Neuronal stem cell (in vitro differentiated cells): ENCODE measurements at regions not wholly inside any gene's neighbourhood (a gene's known extent, or its start where the extent isn't known, plus 50 kb on each side); places are given as distances from the start of the nearest gene placed in this dataset.

Experiments
- DNase-seq: peaks from one replicate; pipeline ENCODE4 v3.0.0-alpha.2; 2013; ENCODE audit warnings: low spot score
- H2AFZ ChIP-seq: one replicate; pipeline ENCODE4 v1.6.1; 2013; ENCODE audit warnings: mild to moderate bottlenecking, low read length, inconsistent platforms
- H2AK5ac ChIP-seq: 2 replicates; pipeline ENCODE4 v1.6.1; 2013; ENCODE audit warnings: low read depth, mild to moderate bottlenecking, inconsistent platforms, low read length, moderate library complexity, mixed read lengths
- H2BK120ac ChIP-seq: 2 replicates; pipeline ENCODE4 v1.6.1; 2013; ENCODE audit warnings: low read depth, mild to moderate bottlenecking, inconsistent platforms, low read length, moderate library complexity, mixed read lengths
- H2BK12ac ChIP-seq: one replicate; pipeline ENCODE4 v1.6.1; 2013; ENCODE audit warnings: low read length, inconsistent platforms
- H2BK15ac ChIP-seq: 2 replicates; pipeline ENCODE4 v1.6.1; 2013; ENCODE audit warnings: mild to moderate bottlenecking, low read length, inconsistent platforms, mixed read lengths
- H2BK5ac ChIP-seq: one replicate; pipeline ENCODE4 v1.6.1; 2013; ENCODE audit warnings: inconsistent platforms, mild to moderate bottlenecking, low read length, moderate library complexity
- H3K14ac ChIP-seq: one replicate; pipeline ENCODE4 v1.6.1; 2013; ENCODE audit warnings: low read length, inconsistent platforms
- H3K18ac ChIP-seq: 2 replicates; pipeline ENCODE4 v1.6.1; 2013; ENCODE audit warnings: low read length, inconsistent platforms
- H3K23ac ChIP-seq: 2 replicates; pipeline ENCODE4 v1.6.1; 2013; ENCODE audit warnings: low read depth, mild to moderate bottlenecking, mixed read lengths, low read length, inconsistent platforms; ENCODE audit not compliant: poor library complexity
- H3K27ac ChIP-seq: replicated peaks from 3 replicates; pipeline ENCODE4 v1.5.1; 2013; ENCODE audit warnings: low read length, inconsistent platforms
- H3K27me3 ChIP-seq, 3 experiments: 2 replicates each; pipeline ENCODE4 v1.6.1; 2013; ENCODE audit warnings: low read length in 3 of 3, mild to moderate bottlenecking in 2 of 3, inconsistent platforms in 1 of 3, low read depth in 1 of 3, mixed read lengths in 1 of 3, moderate library complexity in 1 of 3; ENCODE audit not compliant: control insufficient read depth in 3 of 3, insufficient read depth in 3 of 3
- H3K36me3 ChIP-seq, 2 donors: replicated peaks in 1 of 2; 2 replicates each; pipeline ENCODE4 v1.6.1; 2013; ENCODE audit warnings: low read length in 2 of 2; ENCODE audit not compliant: control insufficient read depth in 2 of 2, insufficient read depth in 2 of 2
- H3K4ac ChIP-seq: 2 replicates; pipeline ENCODE4 v1.6.1; 2013; ENCODE audit warnings: inconsistent platforms, mild to moderate bottlenecking, low read length, moderate library complexity
- H3K4me1 ChIP-seq, 2 donors: 1 replicate in 1 of 2; 2 replicates in 1 of 2; pipeline ENCODE4 v1.6.1; 2013; ENCODE audit warnings: low read length in 2 of 2, low read depth in 1 of 2; ENCODE audit not compliant: control insufficient read depth in 2 of 2, insufficient read depth in 1 of 2
- H3K4me2 ChIP-seq: one replicate; pipeline ENCODE4 v1.6.1; 2013; ENCODE audit warnings: mild to moderate bottlenecking, low read length, inconsistent platforms; ENCODE audit not compliant: insufficient read depth, poor library complexity, severe bottlenecking
- H3K4me3 ChIP-seq, 2 donors: 2 replicates each; pipeline ENCODE4 v1.5.1; 2013; ENCODE audit warnings: low read length in 2 of 2, mild to moderate bottlenecking in 2 of 2, inconsistent platforms in 1 of 2, moderate library complexity in 1 of 2
- H3K79me1 ChIP-seq: one replicate; pipeline ENCODE4 v1.6.1; 2013; ENCODE audit warnings: low read depth, mild to moderate bottlenecking, inconsistent platforms, low read length, moderate library complexity
- H3K9ac ChIP-seq: one replicate; pipeline ENCODE4 v1.6.1; 2013; ENCODE audit warnings: mild to moderate bottlenecking, low read depth, low read length, inconsistent platforms; ENCODE audit not compliant: poor library complexity
- H3K9me3 ChIP-seq, 2 donors: replicated peaks in 1 of 2; 2 replicates each; pipeline versions ENCODE3 to v1.6.1; 2013; ENCODE audit warnings: low read length in 2 of 2, mild to moderate bottlenecking in 2 of 2, inconsistent platforms in 1 of 2, low read depth in 1 of 2, mixed read lengths in 1 of 2, moderate library complexity in 1 of 2; ENCODE audit not compliant: control insufficient read depth in 2 of 2, insufficient read depth in 1 of 2
- H4K8ac ChIP-seq: one replicate; pipeline ENCODE4 v1.6.1; 2013; ENCODE audit warnings: low read depth, mild to moderate bottlenecking, inconsistent platforms, low read length, moderate library complexity
- H4K91ac ChIP-seq: one replicate; pipeline ENCODE4 v1.6.1; 2013; ENCODE audit warnings: low read length, low read depth, mild to moderate bottlenecking, inconsistent platforms; ENCODE audit not compliant: poor library complexity
- WGBS, 2 donors: extraction: QIAGEN DNeasy Blood & Tissue Kit; methylation state at CpG; one replicate each; pipeline ENCODE4 v1.1.7; 2013; ENCODE audit warnings: missing lambda C conversion rate in 2 of 2, mixed read lengths in 1 of 2; ENCODE audit not compliant: insufficient read length in 2 of 2, insufficient replicate concordance in 1 of 2; ENCODE audit errors: extremely low coverage in 2 of 2; 5-methylcytosine and 5-hydroxymethylcytosine counted together

DNA sequence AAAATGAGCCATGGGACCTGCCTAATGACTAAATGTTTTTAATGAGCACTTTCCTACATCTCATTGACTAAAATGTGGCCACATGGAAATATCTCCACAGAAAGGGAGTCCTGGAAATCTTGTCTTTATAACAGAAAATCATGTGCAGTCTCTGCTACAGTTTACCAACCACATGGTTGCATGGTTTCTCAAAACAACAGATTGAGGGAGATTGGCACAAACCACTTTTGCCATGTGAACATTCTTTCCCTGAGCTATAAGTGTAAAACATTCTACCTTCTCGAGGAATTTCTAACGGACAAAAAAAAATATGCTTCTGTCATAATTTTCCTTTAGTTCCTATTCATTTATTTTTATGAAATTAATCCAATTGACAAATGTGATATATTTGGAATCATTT, 218.9 kb upstream of the SLITRK5 start:
- Histone ChIP-seq H3K9ac (no peak overlapping the region), H3K79me1 (no peaks in the 10 kb centered on the region), H3K9me3 (no peaks in the 10 kb centered on the region), H2AFZ (no peak overlapping the region), H3K4me3 (no peak overlapping the region), H3K23ac (no peak overlapping the region), H2BK12ac (no peak overlapping the region), H3K18ac (no peak overlapping the region), H4K8ac (no peak overlapping the region), H2AK5ac (no peak overlapping the region), H3K14ac (no peak overlapping the region), H3K27me3 (no peaks in the 10 kb centered on the region), H4K91ac (no peak overlapping the region), H2BK120ac (no peak overlapping the region), H3K4me1 (no peaks in the 10 kb centered on the region), H3K4me2 (no peak overlapping the region), H3K36me3 (no peaks in the 10 kb centered on the region), H3K27ac (no peak overlapping the region), H3K4ac (no peak overlapping the region), H2BK15ac (no peak overlapping the region), H2BK5ac (no peak overlapping the region)
- no peak for DNase-seq
- no CpG with 5 or more reads among the region's 2 CpGs for WGBS, 2 donors

GRCh38 chr13:87453244-87453643, 217.9 kb upstream of the SLITRK5 start:
- WGBS, 2 donors, result no CpG with 5 or more reads among the region's 1 CpG
- no peak overlapping the region for H3K27ac ChIP-seq
- H2AFZ ChIP-seq, result no peak overlapping the region
- H2BK12ac ChIP-seq, result no peak overlapping the region
- H4K91ac ChIP-seq, result no peak overlapping the region
- H3K14ac ChIP-seq, result no peak overlapping the region
- no peak for DNase-seq
- no peak overlapping the region for H2AK5ac ChIP-seq
- no peak overlapping the region for H4K8ac ChIP-seq
- H3K9me3 ChIP-seq, result no peaks in the 10 kb centered on the region
- no peak overlapping the region for H2BK15ac ChIP-seq
- no peaks in the 10 kb centered on the region for H3K27me3 ChIP-seq
- no peak overlapping the region for H3K18ac ChIP-seq
- no peak overlapping the region for H3K23ac ChIP-seq
- no peaks in the 10 kb centered on the region for H3K79me1 ChIP-seq
- H3K36me3 ChIP-seq, result no peaks in the 10 kb centered on the region
- no peak overlapping the region for H3K4me2 ChIP-seq
- H3K4me1 ChIP-seq, result no peaks in the 10 kb centered on the region
- no peak overlapping the region for H3K4ac ChIP-seq
- no peak overlapping the region for H3K4me3 ChIP-seq
- H3K9ac ChIP-seq, result no peak overlapping the region
- H2BK5ac ChIP-seq, result no peak overlapping the region
- H2BK120ac ChIP-seq, result no peak overlapping the region

DNA sequence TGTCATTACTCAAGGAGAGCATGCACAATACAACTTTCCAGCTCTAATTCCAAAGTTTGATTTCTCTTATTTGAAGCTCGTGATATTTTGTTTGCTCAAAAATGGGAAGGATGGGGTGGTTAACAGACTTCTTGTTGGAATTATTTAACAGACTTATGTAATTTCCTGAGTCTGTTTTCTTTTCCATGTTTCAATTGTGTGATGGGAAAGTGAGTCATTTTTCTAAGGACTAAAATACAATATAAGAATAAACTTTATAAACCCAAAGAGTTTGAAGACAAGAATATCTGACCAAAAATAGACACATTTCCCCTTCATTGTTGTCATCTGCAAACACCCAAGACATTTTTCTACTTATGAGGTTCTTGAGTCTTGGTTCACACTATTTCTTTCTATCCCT, 211.8 kb upstream of the SLITRK5 start:
- no peak overlapping the region for H4K8ac ChIP-seq
- no peak overlapping the region for H2AK5ac ChIP-seq
- H2BK5ac ChIP-seq, result no peak overlapping the region
- H2BK12ac ChIP-seq, result no peak overlapping the region
- no peaks in the 10 kb centered on the region for H3K36me3 ChIP-seq
- no peak overlapping the region for H2AFZ ChIP-seq
- H3K4me1 ChIP-seq, result no peaks in the 10 kb centered on the region
- no peaks in the 10 kb centered on the region for H3K79me1 ChIP-seq
- H3K4me2 ChIP-seq, result no peak overlapping the region
- no peak overlapping the region for H2BK15ac ChIP-seq
- H3K23ac ChIP-seq, result no peak overlapping the region
- no peak overlapping the region for H2BK120ac ChIP-seq
- H3K4ac ChIP-seq, result no peak overlapping the region
- no CpG with 5 or more reads among the region's 1 CpG for WGBS, 2 donors
- no peak overlapping the region for H3K14ac ChIP-seq
- H3K9me3 ChIP-seq, result no peaks in the 10 kb centered on the region
- no peak overlapping the region for H3K4me3 ChIP-seq
- DNase-seq, result no peak
- H3K18ac ChIP-seq, result no peak overlapping the region
- H3K9ac ChIP-seq, result no peak overlapping the region
- no peak overlapping the region for H4K91ac ChIP-seq
- no peaks in the 10 kb centered on the region for H3K27me3 ChIP-seq
- H3K27ac ChIP-seq, result no peak overlapping the region

- no peak overlapping the region for H3K23ac ChIP-seq
- no peak overlapping the region for H2BK5ac ChIP-seq
- no peaks in the 10 kb centered on the region for H3K9me3 ChIP-seq
- no peaks in the 10 kb centered on the region for H3K36me3 ChIP-seq
- no peak overlapping the region for H4K8ac ChIP-seq
- no peak overlapping the region for H3K14ac ChIP-seq
- H2BK12ac ChIP-seq, result no peak overlapping the region
- no peak overlapping the region for H2BK15ac ChIP-seq
- H3K27ac ChIP-seq, result no peak overlapping the region
- H3K79me1 ChIP-seq, result no peaks in the 10 kb centered on the region
- WGBS, 2 donors, result no CpG with 5 or more reads among the region's 2 CpGs
- no peak overlapping the region for H2BK120ac ChIP-seq
- H3K4me2 ChIP-seq, result no peak overlapping the region
- H3K4ac ChIP-seq, result no peak overlapping the region
- no peaks in the 10 kb centered on the region for H3K4me1 ChIP-seq
- H2AFZ ChIP-seq, result no peak overlapping the region
- H3K18ac ChIP-seq, result no peak overlapping the region
- no peak overlapping the region for H4K91ac ChIP-seq
- no peak overlapping the region for H3K4me3 ChIP-seq
- no peak for DNase-seq
- H3K9ac ChIP-seq, result no peak overlapping the region
- no peak overlapping the region for H2AK5ac ChIP-seq
- H3K27me3 ChIP-seq, result no peaks in the 10 kb centered on the region
These were observed 173.7 kb upstream of the SLITRK5 start for GRCh38 chr13:87497426-87497825.
